Fibroblast of lung (primary cell): ENCODE measurements at regions not wholly inside any gene's neighbourhood (a gene's known extent, or its start where the extent isn't known, plus 50 kb on each side); places are given as distances from the start of the nearest gene placed in this dataset.

ENCODE experiments used
- DNase-seq, 2 donors: peaks; one replicate each; pipeline versions ENCODE4 v3.0.0 to v3.0.0-alpha.2; 2010; ENCODE audit warnings: low read depth in 2 of 2
- H2AFZ ChIP-seq: 2 replicates; pipeline ENCODE4 v1.5.1; 2012; ENCODE audit warnings: low read length, control low read depth, inconsistent platforms
- H3K27ac ChIP-seq: 2 replicates; pipeline ENCODE4 v1.5.1; 2011; ENCODE audit warnings: low read length, control low read depth; ENCODE audit not compliant: insufficient read depth
- H3K27me3 ChIP-seq: 2 replicates; pipeline ENCODE4 v1.5.1; 2011; ENCODE audit warnings: mild to moderate bottlenecking, low read length; ENCODE audit not compliant: control insufficient read depth, insufficient read depth
- H3K36me3 ChIP-seq: 2 replicates; pipeline ENCODE4 v1.5.1; 2011; ENCODE audit warnings: low read length; ENCODE audit not compliant: control insufficient read depth, insufficient read depth
- H3K4me1 ChIP-seq: 2 replicates; pipeline ENCODE4 v1.5.1; 2011; ENCODE audit warnings: low read length; ENCODE audit not compliant: control insufficient read depth, insufficient read depth; ENCODE audit errors: extremely low read depth
- H3K4me2 ChIP-seq: 2 replicates; pipeline ENCODE4 v1.5.1; 2011; ENCODE audit warnings: low read length, control low read depth; ENCODE audit not compliant: insufficient read depth; ENCODE audit errors: extremely low read depth
- H3K4me3 ChIP-seq, 4 experiments: fragments of 200-600 bp in 1 of 4; sonication (generic) in 1 of 4; replicated peaks in 1 of 4; 2 replicates each; pipeline ENCODE4 v1.5.1; 2011 to 2016; ENCODE audit warnings: low read length in 4 of 4, low read depth in 3 of 4, mild to moderate bottlenecking in 3 of 4, control low read depth in 2 of 4, inconsistent platforms in 1 of 4, mixed read lengths in 1 of 4; ENCODE audit not compliant: insufficient read depth in 1 of 4; ENCODE audit errors: control extremely low read depth in 1 of 4
- H3K79me2 ChIP-seq: 2 replicates; pipeline ENCODE4 v1.5.1; 2012; ENCODE audit warnings: mild to moderate bottlenecking, low read length, inconsistent platforms; ENCODE audit not compliant: control insufficient read depth, insufficient read depth
- H3K9ac ChIP-seq: 2 replicates; pipeline ENCODE4 v1.5.1; 2011; ENCODE audit warnings: mild to moderate bottlenecking, low read length, control low read depth; ENCODE audit not compliant: insufficient read depth
- H3K9me3 ChIP-seq: 2 replicates; pipeline ENCODE4 v1.5.1; 2012; ENCODE audit warnings: low read depth, low read length; ENCODE audit not compliant: control insufficient read depth, insufficient read depth
- H4K20me1 ChIP-seq: 2 replicates; pipeline ENCODE4 v1.5.1; 2011; ENCODE audit warnings: low read length; ENCODE audit not compliant: control insufficient read depth, insufficient read depth; ENCODE audit errors: extremely low read depth
- CTCF ChIP-seq, 2 donors: IDR thresholded peaks in 1 of 2; conservative IDR thresholded peaks in 1 of 2; 1 replicate in 1 of 2; 2 replicates in 1 of 2; pipeline ENCODE4 v1.5.1; 2011 to 2012; ENCODE audit warnings: low read length in 2 of 2, control low read depth in 1 of 2, inconsistent platforms in 1 of 2, low read depth in 1 of 2, mild to moderate bottlenecking in 1 of 2
- EZH2 ChIP-seq: IDR thresholded peaks from 2 replicates; pipeline ENCODE4 v1.5.1; 2012; ENCODE audit warnings: low read length, control low read depth, mild to moderate bottlenecking; ENCODE audit errors: missing control alignments

- DNase-seq: no peak
- no peaks in the 10 kb centered on the region for H3K9me3 ChIP-seq
- H3K27me3 ChIP-seq: peaks cover 4% of the 10 kb centered on the region
- TF ChIP-seq CTCF (conservative IDR thresholded peaks at IDR 0.05 in 1 of 2, IDR thresholded peaks at IDR 0.05 in 1 of 2; ENCODE audit: low read depth in 1 of 2, low read length in 2 of 2) (no peak), EZH2 (no peak)
- H3K27ac ChIP-seq: no peak overlapping the region
- H3K79me2 ChIP-seq: no peaks in the 10 kb centered on the region
- H2AFZ ChIP-seq: no peak overlapping the region
- H3K9ac ChIP-seq: no peak overlapping the region
- H3K4me3 ChIP-seq: no peak overlapping the region
- H4K20me1 ChIP-seq: no peaks in the 10 kb centered on the region
- H3K4me2 ChIP-seq: no peak overlapping the region
- no peaks in the 10 kb centered on the region for H3K4me1 ChIP-seq
- H3K36me3 ChIP-seq: no peaks in the 10 kb centered on the region
These were observed 72.8 kb downstream of the CHST1 start for GRCh38 chr11:45592636-45593035.

DNA sequence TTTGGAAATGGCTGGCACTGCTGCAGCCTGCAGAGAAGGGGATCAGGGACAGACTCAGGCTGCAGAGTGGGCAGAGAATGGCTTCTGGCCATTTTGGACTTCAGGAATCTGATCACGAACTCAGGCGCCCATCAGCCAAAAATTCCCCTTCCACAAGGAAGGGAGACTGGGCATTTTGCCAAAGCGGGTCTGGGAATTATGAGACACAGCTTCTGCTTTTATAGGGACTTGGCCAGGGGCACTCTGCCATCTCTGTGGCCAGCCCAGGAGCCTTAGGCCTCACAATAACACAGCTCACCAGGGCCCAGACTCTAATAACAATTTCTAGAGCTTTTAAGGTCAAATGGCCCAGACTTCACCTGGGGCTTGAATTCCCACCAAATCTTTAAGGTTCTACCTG is 74.7 kb downstream of the CHST1 start:
- H3K36me3 ChIP-seq: no peaks in the 10 kb centered on the region
- no peaks in the 10 kb centered on the region for H3K27me3 ChIP-seq
- H3K27ac ChIP-seq: no peak overlapping the region
- H3K9me3 ChIP-seq: no peaks in the 10 kb centered on the region
- DNase-seq: peak in 1 of 2 donors; percentile 44
- H3K79me2 ChIP-seq: no peaks in the 10 kb centered on the region
- TF ChIP-seq CTCF (conservative IDR thresholded peaks at IDR 0.05 in 1 of 2, IDR thresholded peaks at IDR 0.05 in 1 of 2; ENCODE audit: low read depth in 1 of 2, low read length in 2 of 2) (no peak), EZH2 (no peak)
- no peak overlapping the region for H3K4me2 ChIP-seq
- H3K9ac ChIP-seq: no peak overlapping the region
- H2AFZ ChIP-seq: no peak overlapping the region
- no peak overlapping the region for H3K4me3 ChIP-seq
- no peaks in the 10 kb centered on the region for H4K20me1 ChIP-seq
- H3K4me1 ChIP-seq: no peaks in the 10 kb centered on the region

DNA sequence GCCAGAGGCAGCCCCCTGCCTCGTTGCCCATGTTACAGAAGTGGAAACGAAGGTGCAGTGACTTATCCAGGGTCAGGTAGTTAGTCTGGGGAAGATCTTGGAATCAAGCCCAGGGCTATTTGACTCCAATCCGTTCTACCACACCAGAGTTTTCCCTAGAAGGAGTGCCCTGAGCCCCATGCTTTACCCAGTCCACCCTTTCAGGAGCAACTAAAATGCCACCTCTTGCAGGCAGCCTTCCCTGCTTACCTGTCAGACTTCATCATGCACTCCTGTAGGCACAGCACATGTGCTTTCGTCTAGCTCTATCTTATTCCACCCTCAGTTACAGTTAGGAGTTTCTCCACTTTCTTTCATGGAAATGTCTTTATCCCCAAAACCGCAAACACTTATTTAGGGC is 80.2 kb downstream of the CHST1 start:
- H3K9me3 ChIP-seq: no peaks in the 10 kb centered on the region
- no peak overlapping the region for H3K9ac ChIP-seq
- H3K27me3 ChIP-seq: no peaks in the 10 kb centered on the region
- no peaks in the 10 kb centered on the region for H3K4me1 ChIP-seq
- no peak overlapping the region for H3K4me3 ChIP-seq
- no peak overlapping the region for H2AFZ ChIP-seq
- no peak overlapping the region for H3K4me2 ChIP-seq
- no peaks in the 10 kb centered on the region for H4K20me1 ChIP-seq
- no peaks in the 10 kb centered on the region for H3K36me3 ChIP-seq
- TF ChIP-seq CTCF (conservative IDR thresholded peaks at IDR 0.05 in 1 of 2, IDR thresholded peaks at IDR 0.05 in 1 of 2; ENCODE audit: low read depth in 1 of 2, low read length in 2 of 2) (no peak), EZH2 (no peak)
- no peak overlapping the region for H3K27ac ChIP-seq
- H3K79me2 ChIP-seq: no peaks in the 10 kb centered on the region
- DNase-seq: no peak
